HG03064 (cell line): ENCODE measurements at regions not wholly inside any gene's neighbourhood (a gene's known extent, or its start where the extent isn't known, plus 50 kb on each side); places are given as distances from the start of the nearest gene placed in this dataset.

Experiments used
- ATAC-seq: cut with Tn5 transposase; IDR thresholded peaks from one replicate; pipeline ENCODE4 v1.9.1; 2021; ENCODE audit warnings: low read depth; ENCODE audit not compliant: unreplicated experiment

GRCh38 chr5:82855893-82856550 is 221.2 kb downstream of the TMEM167A start:
- no peak for ATAC-seq

DNA sequence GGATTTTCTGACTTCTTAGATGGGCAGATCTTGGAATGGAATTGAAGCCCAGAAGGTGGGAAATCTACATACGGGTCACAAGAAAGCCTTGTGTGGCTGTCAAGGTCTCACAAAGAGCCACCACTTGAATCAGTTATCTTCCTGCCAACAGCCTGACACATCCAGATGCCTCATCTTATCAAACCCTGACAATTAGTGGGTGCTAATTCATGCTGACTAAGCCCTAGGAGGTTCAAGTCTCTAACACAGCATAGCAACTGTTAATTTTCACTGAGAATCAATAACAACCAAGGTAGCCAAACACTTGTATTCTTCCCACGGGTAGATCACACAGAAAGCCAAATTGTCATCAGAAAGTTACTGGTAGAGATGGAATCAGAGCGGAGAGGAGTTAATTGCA is 222.2 kb downstream of the TMEM167A start:
- ATAC-seq, result no peak

DNA sequence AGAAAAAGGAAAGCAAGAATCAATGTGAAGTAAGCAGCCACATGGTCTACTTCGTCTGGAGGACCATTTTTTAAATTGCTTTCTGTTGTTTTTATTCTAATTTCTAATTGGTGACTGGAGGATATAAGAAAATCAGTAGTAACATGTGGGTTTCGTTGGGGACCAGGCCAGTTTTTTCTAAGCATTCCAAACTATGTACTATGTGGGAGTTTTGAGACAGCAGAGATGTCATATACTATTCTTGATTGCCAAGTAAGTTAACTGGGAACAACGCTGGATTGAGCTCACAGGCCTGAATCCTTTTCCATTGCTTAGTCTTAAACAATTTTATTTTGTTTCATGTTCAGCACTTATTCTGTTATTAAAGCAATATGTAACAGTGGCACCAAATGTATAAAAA is 225.7 kb downstream of the TMEM167A start:
- ATAC-seq, result no peak

DNA sequence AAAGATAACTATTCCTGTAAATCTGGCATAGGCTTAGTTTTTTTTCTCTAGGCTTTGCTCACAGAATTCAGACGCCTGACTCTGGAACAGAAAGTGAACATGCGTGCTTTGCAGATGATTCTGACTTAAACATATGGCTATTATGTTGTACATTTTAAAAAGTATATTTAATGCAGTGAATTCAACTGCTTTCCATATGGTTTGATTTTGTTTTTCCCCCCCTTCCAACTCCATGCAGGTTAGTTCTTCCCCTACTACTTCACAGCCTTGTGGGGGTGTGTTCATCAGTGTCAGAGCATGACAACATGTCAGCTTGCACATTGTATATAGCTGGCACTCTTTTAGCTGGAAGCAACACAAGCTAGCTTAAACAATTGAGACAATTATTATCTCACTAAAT is 226.8 kb downstream of the TMEM167A start:
- no peak for ATAC-seq

- no peak for ATAC-seq
Measured at GRCh38 chr5:82849885-82850284, 227.3 kb downstream of the TMEM167A start.

- ATAC-seq, result no peak
Measured at GRCh38 chr5:82847562-82847961, 229.6 kb downstream of the TMEM167A start.

GRCh38 chr5:82839881-82840280 is 237.3 kb downstream of the TMEM167A start:
- ATAC-seq, result no peak

GRCh38 chr5:82835488-82835887 is 241.7 kb downstream of the TMEM167A start:
- ATAC-seq, result no peak

DNA sequence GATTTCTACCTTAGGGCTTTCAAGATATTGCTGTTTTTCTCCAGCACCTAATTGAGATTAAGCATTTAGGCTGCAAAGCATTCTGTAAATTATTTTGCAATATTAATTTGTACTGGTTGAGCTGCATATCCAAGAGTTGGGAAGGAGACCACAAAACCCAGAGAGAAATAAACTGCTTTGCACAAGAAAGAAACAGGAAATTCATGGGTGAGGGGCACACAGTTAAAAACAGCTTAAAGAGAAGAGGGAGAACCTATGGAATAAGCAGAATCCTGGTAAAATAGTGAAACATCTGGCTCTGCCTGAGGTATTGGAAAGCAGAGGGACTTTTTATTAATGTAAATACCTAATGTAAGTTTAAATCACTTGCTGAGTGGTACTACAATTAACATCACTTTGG is 243.0 kb downstream of the TMEM167A start:
- ATAC-seq, result no peak

- no peak for ATAC-seq
Measured at GRCh38 chr5:82833277-82833676, 243.9 kb downstream of the TMEM167A start.

DNA sequence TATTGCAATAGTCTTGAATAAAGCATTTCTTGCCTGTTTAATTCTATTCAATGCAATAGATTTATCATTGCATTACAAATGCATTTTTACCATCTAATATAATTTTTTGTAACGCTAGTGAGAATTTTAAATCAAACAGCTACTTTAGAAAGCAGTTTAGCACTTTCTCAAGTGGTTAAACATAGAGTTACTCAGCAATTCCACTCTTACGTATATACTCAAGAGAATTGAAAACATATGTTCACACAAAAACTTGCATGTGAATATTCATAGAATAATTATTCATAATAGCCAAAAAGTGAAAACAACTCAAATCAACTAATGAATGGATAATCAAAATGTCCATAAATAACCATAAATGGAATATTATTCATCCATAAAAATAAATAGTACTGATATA is 244.7 kb downstream of the TMEM167A start:
- no peak for ATAC-seq

DNA sequence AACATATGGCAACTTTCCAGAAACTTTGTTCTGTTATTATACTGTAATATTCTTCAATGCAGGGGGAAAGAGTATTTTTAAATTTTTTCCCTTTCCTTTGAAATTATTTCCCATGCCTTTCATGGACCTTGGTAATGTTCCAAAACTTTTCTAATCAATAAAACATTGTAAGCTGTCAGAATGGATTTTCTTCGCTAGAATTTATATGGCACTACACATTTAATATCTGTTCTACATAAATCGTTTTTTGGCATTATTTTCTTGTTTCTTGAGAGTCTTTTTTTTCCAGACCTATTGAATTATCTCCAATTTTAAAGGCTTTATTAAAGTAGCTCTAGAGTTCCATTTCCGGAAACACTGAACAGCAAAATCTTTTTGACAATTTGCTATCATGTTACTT is 249.0 kb downstream of the TMEM167A start:
- no peak for ATAC-seq

DNA sequence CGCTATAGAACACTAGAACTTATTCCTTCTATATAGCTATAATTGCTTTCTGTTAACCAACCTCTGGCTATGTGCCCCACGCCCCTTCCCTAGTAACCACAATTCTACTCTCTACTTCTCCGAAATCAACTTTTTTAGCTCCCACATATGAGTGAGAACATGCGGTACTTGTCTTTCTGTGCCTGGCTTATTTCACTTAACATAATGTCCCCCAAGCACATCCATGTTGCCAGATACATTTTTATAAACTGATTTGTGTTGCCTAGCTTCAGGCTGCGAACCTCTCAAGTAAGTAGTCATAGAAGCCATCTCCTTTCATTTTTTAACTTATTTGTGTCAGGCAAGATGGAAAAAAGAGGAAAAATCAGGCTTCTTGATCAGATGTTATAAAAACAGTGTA is 249.5 kb downstream of the TMEM167A start:
- no peak for ATAC-seq

DNA sequence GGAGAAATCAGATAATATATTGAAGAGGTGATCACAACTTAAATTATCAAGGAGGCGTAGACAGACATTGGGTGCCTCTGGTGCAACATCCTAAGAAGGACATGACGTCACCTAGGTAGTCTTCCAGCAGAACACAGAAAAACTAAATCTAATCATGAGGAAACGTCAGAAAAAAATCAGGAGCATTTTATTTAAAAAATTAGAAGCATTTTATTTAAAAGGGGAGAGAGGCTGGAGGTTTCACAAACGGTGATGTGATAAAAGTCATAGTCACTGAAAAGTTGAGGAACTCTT is 254.6 kb downstream of the TMEM167A start:
- ATAC-seq, result no peak

- no peak for ATAC-seq
Measured at GRCh38 chr5:82821846-82822633, 255.2 kb downstream of the TMEM167A start.

GRCh38 chr5:82820961-82821845 is 256.0 kb downstream of the TMEM167A start:
- peak; percentile 96 for ATAC-seq

DNA sequence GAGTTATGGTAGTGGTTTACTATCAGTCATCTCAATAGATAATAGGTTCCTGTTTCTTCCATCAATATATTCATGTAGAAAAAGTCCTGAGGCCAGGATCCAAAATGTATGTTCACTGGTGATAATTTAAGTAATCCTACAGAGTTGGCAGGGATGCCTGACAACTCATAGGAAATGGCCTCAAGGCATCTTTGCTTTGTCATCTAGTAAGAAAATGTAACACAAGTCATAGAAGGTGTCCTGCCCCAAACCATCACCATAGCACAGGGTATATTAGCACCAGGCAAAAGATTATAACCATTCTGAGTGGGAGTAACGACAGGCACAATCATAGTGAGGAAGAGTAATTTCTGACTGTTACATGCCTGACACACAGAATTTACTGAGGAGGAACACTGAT is 257.0 kb downstream of the TMEM167A start:
- no peak for ATAC-seq

- ATAC-seq, result no peak
Measured at GRCh38 chr5:82817897-82818676, 259.1 kb downstream of the TMEM167A start.

DNA sequence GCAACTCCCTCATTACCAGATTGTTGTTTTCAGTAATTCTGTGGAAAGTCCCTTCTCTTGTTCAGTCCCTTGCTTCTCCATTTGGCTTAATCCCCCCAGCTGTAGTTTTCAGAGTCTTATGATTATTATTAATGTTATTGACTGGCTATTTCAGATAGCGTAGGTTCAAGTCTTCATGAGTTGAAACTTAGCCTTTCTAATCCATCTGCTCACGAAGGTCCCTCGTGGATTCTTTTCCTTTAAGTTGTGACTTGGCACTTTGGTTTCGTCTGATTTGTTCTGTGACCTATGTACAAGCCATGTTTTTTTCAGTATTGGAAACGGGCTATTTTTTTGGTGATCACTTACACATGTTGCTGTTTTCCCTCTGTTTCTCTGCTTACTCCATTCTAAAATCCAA is 260.3 kb downstream of the TMEM167A start:
- ATAC-seq, result no peak

GRCh38 chr5:82815871-82816270 is 261.3 kb downstream of the TMEM167A start:
- ATAC-seq, result no peak

- ATAC-seq, result no peak
Measured at GRCh38 chr5:82813861-82814260, 263.3 kb downstream of the TMEM167A start.
